GM23338 (cell line): ENCODE measurements at regions not wholly inside any gene's neighbourhood (a gene's known extent, or its start where the extent isn't known, plus 50 kb on each side); places are given as distances from the start of the nearest gene placed in this dataset.

Experiments used
- ATAC-seq: fragments of 200-7000 bp; cut with Tn5 transposase; 3 replicates; pipeline ENCODE4 v1.9.1; 2020
- DNase-seq: peaks from one replicate; pipeline ENCODE4 v3.0.0-alpha.2; 2015; ENCODE audit warnings: low spot score
- H2AFZ ChIP-seq: fragments of 200-600 bp; sonication (generic); 2 replicates; pipeline ENCODE4 v1.8.0; 2016; ENCODE audit warnings: antibody characterized with exemption, mild to moderate bottlenecking, moderate library complexity
- H3F3A ChIP-seq: fragments of 200-600 bp; sonication (generic); replicated peaks from 2 replicates; pipeline ENCODE4 v1.8.0; 2017; ENCODE audit warnings: antibody characterized with exemption, mixed run types, low read depth
- H3K27ac ChIP-seq: fragments of 200-600 bp; sonication (generic); 2 replicates; pipeline ENCODE4 v1.6.1; 2016; ENCODE audit warnings: low read depth
- H3K27me3 ChIP-seq: fragments of 200-600 bp; sonication (generic); 2 replicates; pipeline ENCODE4 v1.8.0; 2016; ENCODE audit warnings: mild to moderate bottlenecking, mixed run types, moderate library complexity; ENCODE audit not compliant: insufficient read depth
- H3K36me3 ChIP-seq: fragments of 200-600 bp; sonication (generic); 2 replicates; pipeline ENCODE4 v1.8.0; 2016; ENCODE audit warnings: mild to moderate bottlenecking; ENCODE audit not compliant: insufficient read depth
- H3K4me1 ChIP-seq: fragments of 200-600 bp; sonication (generic); 2 replicates; pipeline ENCODE4 v1.8.0; 2016; ENCODE audit warnings: mild to moderate bottlenecking, moderate library complexity; ENCODE audit not compliant: insufficient read depth
- H3K4me2 ChIP-seq: fragments of 200-600 bp; sonication (generic); 2 replicates; pipeline ENCODE4 v1.7.1; 2017; ENCODE audit warnings: mixed run types
- H3K4me3 ChIP-seq: fragments of 200-600 bp; sonication (generic); 2 replicates; pipeline ENCODE4 v1.6.1; 2016; ENCODE audit warnings: mixed run types
- H3K79me2 ChIP-seq: fragments of 200-600 bp; sonication (generic); replicated peaks from 2 replicates; pipeline ENCODE4 v1.8.0; 2017; ENCODE audit warnings: mild to moderate bottlenecking; ENCODE audit not compliant: insufficient read depth
- H3K9me2 ChIP-seq: fragments of 200-600 bp; sonication (generic); 2 replicates; pipeline ENCODE4 v1.8.0; 2017; ENCODE audit not compliant: insufficient read depth
- H4K20me1 ChIP-seq: fragments of 200-600 bp; sonication (generic); replicated peaks from 2 replicates; pipeline ENCODE4 v1.8.0; 2017; ENCODE audit warnings: mild to moderate bottlenecking; ENCODE audit not compliant: insufficient read depth
- H3K27ac Mint-ChIP-seq: 2 replicates; pipeline ENCODE4 v1.8.0; 2020; ENCODE audit warnings: inconsistent platforms, mild to moderate bottlenecking, moderate library complexity, mixed read lengths
- H3K27me3 Mint-ChIP-seq: 3 replicates; pipeline ENCODE4 v1.8.0; 2022; ENCODE audit warnings: low read depth, mild to moderate bottlenecking, moderate library complexity, mixed read lengths, inconsistent platforms; ENCODE audit not compliant: insufficient read depth, poor library complexity
- H3K36me3 Mint-ChIP-seq: 3 replicates; pipeline ENCODE4 v1.8.0; 2021; ENCODE audit warnings: low read depth, mild to moderate bottlenecking, inconsistent platforms, moderate library complexity, mixed read lengths
- H3K4me1 Mint-ChIP-seq: 3 replicates; pipeline ENCODE4 v1.8.0; 2020; ENCODE audit warnings: mild to moderate bottlenecking, inconsistent platforms, mixed read lengths
- H3K4me3 Mint-ChIP-seq: 3 replicates; pipeline ENCODE4 v1.8.0; 2021; ENCODE audit warnings: moderate library complexity, mild to moderate bottlenecking, inconsistent platforms, mixed read lengths
- H3K9me3 Mint-ChIP-seq: 3 replicates; pipeline ENCODE4 v1.8.0; 2020; ENCODE audit warnings: moderate library complexity, mild to moderate bottlenecking, inconsistent platforms, mixed read lengths
- EZH2 ChIP-seq: fragments of 200-600 bp; sonication (generic); IDR thresholded peaks from one replicate; pipeline ENCODE4 v1.8.0; 2017; ENCODE audit warnings: antibody characterized with exemption, mild to moderate bottlenecking, low read depth; ENCODE audit not compliant: unreplicated experiment
- EZH2phosphoT487 ChIP-seq: fragments of 200-600 bp; sonication (generic); IDR thresholded peaks from one replicate; pipeline ENCODE4 v1.8.1; 2018; ENCODE audit warnings: antibody characterized with exemption; ENCODE audit not compliant: unreplicated experiment
- JUNB ChIP-seq: IDR thresholded peaks from one replicate; pipeline ENCODE4 v1.6.1; 2016; ENCODE audit warnings: antibody characterized with exemption; ENCODE audit not compliant: unreplicated experiment
- POLR2AphosphoS5 ChIP-seq: IDR thresholded peaks from 2 replicates; pipeline ENCODE4 v1.6.1; 2016; ENCODE audit warnings: antibody characterized with exemption, low read depth
- REST ChIP-seq: IDR thresholded peaks from one replicate; pipeline ENCODE4 v1.6.1; 2018; ENCODE audit warnings: antibody characterized with exemption; ENCODE audit not compliant: unreplicated experiment
- STAT1 ChIP-seq: IDR thresholded peaks from one replicate; pipeline ENCODE4 v1.6.1; 2016; ENCODE audit warnings: antibody characterized with exemption; ENCODE audit not compliant: unreplicated experiment
- ZNF331 ChIP-seq: fragments of 250-450 bp; sonication (Bioruptor Pico); IDR thresholded peaks from 2 replicates; pipeline ENCODE4 v1.5.0; 2020; ENCODE audit warnings: low read depth, mild to moderate bottlenecking, moderate library complexity
- TF ChIP-seq, protein P1 (sequence below): fragments of 250-450 bp; sonication (Bioruptor Pico); IDR thresholded peaks from 2 replicates; pipeline ENCODE4 v1.5.0; 2020; ENCODE audit warnings: mild to moderate bottlenecking, moderate library complexity

DNA sequence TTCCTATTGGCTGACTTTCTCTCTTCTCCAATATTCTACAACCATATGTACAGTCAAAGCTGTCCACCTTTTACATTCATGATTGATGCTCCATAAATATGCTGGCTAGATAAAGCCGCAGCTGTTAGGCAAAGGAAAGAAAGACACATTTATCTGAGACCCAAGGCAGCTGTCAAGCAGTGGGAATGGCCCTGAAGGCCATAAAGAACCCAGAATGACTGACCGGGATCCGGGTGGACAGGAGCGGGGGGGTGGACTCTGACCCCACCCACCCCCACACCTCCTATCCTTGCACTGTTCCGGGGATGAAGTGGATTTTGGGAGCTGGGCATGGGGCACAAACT lies 116.4 kb downstream of the RTP5 start:
- ATAC-seq (no peak), DNase-seq (no peak)
- Mint-ChIP-seq H3K9me3 (peaks cover 20% of the 10 kb centered on the region), H3K36me3 (0 out of 3 replicates have a peak, but pooled peaks cover 3% of the 10 kb centered on the region), H3K4me3 (no peak overlapping the region), H3K27me3 (peaks cover 9% of the 10 kb centered on the region), H3K4me1 (no peaks in the 10 kb centered on the region), H3K27ac (no peak overlapping the region)
- H3K36me3 ChIP-seq, result no peaks in the 10 kb centered on the region
- no peaks in the 10 kb centered on the region for H3K79me2 ChIP-seq
- no peaks in the 10 kb centered on the region for H4K20me1 ChIP-seq
- no peaks in the 10 kb centered on the region for H3F3A ChIP-seq
- H3K4me1 ChIP-seq, result no peaks in the 10 kb centered on the region
- H3K4me2 ChIP-seq, result no peak overlapping the region
- H2AFZ ChIP-seq, result no peak overlapping the region
- TF ChIP-seq POLR2AphosphoS5 (no peak), REST (no peak), STAT1 (no peak), ZNF331 (no peak), EZH2phosphoT487 (no peak), JUNB (no peak)
- H3K9me2 ChIP-seq, result no peaks in the 10 kb centered on the region
- H3K27me3 ChIP-seq, result no peaks in the 10 kb centered on the region
- no peak overlapping the region for H3K4me3 ChIP-seq
- no peak overlapping the region for H3K27ac ChIP-seq

DNA sequence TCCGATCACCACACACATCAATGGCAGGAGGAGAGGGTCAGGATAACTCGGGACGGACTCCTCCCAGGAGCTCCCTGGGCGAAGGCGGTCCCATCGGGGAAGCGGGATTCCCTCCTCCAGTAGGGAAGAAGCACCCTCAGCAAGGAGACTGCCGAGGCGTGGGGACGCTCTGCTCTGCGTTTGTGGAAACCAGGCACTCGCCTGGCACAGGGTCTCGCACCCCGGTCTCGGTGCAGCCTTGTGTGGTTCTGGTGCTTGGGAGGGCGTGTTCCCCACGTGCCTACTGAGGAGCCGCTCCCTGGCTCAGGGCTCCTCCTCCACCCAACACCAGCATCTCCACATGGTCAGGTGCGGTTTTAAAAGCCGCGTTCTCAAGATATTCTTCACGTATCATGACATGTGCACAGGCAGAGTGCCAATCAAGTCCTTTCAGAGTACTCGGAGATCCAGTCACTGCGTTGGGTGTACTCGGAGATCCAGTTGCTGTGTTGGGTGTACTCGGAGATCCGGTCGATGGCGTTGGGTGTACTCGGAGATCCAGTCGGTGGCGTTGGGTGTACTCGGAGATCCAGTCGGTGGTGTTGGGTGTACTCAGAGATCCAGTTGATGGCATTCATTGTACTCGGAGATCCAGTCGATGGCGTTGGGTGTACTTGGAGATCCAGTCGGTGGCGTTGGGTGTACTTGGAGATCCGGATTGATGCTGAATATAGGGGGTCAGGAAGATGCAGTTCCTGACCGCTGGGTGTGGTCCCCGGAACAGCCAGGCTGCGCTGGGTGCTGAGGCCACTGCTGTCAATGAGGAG lies 117.5 kb downstream of the RTP5 start:
- ATAC-seq (no peak), DNase-seq (no peak)
- Histone ChIP-seq H3K4me1 (no peaks in the 10 kb centered on the region), H3F3A (no peaks in the 10 kb centered on the region), H3K9me2 (no peaks in the 10 kb centered on the region), H2AFZ (no peak overlapping the region), H4K20me1 (no peaks in the 10 kb centered on the region), H3K36me3 (no peaks in the 10 kb centered on the region), H3K27me3 (no peaks in the 10 kb centered on the region), H3K4me2 (no peak overlapping the region), H3K4me3 (no peak overlapping the region), H3K27ac (no peak overlapping the region), H3K79me2 (no peaks in the 10 kb centered on the region)
- no peak overlapping the region for H3K4me3 Mint-ChIP-seq
- H3K27ac Mint-ChIP-seq, result no peak overlapping the region
- peaks cover 9% of the 10 kb centered on the region for H3K27me3 Mint-ChIP-seq
- 0 out of 3 replicates have a peak, but pooled peaks cover 3% of the 10 kb centered on the region for H3K36me3 Mint-ChIP-seq
- TF ChIP-seq EZH2 (no peak), REST (no peak), JUNB (no peak), EZH2phosphoT487 (no peak)
- TF ChIP-seq, protein P1, sequence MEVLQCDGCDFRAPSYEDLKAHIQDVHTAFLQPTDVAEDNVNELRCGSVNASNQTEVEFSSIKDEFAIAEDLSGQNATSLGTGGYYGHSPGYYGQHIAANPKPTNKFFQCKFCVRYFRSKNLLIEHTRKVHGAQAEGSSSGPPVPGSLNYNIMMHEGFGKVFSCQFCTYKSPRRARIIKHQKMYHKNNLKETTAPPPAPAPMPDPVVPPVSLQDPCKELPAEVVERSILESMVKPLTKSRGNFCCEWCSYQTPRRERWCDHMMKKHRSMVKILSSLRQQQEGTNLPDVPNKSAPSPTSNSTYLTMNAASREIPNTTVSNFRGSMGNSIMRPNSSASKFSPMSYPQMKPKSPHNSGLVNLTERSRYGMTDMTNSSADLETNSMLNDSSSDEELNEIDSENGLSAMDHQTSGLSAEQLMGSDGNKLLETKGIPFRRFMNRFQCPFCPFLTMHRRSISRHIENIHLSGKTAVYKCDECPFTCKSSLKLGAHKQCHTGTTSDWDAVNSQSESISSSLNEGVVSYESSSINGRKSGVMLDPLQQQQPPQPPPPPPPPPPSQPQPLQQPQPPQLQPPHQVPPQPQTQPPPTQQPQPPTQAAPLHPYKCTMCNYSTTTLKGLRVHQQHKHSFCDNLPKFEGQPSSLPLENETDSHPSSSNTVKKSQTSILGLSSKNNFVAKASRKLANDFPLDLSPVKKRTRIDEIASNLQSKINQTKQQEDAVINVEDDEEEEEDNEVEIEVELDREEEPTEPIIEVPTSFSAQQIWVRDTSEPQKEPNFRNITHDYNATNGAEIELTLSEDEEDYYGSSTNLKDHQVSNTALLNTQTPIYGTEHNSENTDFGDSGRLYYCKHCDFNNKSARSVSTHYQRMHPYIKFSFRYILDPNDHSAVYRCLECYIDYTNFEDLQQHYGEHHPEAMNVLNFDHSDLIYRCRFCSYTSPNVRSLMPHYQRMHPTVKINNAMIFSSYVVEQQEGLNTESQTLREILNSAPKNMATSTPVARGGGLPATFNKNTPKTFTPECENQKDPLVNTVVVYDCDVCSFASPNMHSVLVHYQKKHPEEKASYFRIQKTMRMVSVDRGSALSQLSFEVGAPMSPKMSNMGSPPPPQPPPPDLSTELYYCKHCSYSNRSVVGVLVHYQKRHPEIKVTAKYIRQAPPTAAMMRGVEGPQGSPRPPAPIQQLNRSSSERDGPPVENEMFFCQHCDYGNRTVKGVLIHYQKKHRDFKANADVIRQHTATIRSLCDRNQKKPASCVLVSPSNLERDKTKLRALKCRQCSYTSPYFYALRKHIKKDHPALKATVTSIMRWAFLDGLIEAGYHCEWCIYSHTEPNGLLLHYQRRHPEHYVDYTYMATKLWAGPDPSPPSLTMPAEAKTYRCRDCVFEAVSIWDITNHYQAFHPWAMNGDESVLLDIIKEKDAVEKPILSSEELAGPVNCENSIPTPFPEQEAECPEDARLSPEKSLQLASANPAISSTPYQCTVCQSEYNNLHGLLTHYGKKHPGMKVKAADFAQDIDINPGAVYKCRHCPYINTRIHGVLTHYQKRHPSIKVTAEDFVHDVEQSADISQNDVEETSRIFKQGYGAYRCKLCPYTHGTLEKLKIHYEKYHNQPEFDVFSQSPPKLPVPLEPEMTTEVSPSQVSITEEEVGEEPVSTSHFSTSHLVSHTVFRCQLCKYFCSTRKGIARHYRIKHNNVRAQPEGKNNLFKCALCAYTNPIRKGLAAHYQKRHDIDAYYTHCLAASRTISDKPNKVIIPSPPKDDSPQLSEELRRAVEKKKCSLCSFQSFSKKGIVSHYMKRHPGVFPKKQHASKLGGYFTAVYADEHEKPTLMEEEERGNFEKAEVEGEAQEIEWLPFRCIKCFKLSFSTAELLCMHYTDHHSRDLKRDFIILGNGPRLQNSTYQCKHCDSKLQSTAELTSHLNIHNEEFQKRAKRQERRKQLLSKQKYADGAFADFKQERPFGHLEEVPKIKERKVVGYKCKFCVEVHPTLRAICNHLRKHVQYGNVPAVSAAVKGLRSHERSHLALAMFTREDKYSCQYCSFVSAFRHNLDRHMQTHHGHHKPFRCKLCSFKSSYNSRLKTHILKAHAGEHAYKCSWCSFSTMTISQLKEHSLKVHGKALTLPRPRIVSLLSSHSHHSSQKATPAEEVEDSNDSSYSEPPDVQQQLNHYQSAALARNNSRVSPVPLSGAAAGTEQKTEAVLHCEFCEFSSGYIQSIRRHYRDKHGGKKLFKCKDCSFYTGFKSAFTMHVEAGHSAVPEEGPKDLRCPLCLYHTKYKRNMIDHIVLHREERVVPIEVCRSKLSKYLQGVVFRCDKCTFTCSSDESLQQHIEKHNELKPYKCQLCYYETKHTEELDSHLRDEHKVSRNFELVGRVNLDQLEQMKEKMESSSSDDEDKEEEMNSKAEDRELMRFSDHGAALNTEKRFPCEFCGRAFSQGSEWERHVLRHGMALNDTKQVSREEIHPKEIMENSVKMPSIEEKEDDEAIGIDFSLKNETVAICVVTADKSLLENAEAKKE (CRISPR knock-in tag), result no peak
- peaks cover 20% of the 10 kb centered on the region for H3K9me3 Mint-ChIP-seq
- no peaks in the 10 kb centered on the region for H3K4me1 Mint-ChIP-seq
